BE2C (cell line): ENCODE measurements at regions not wholly inside any gene's neighbourhood (a gene's known extent, or its start where the extent isn't known, plus 50 kb on each side); places are given as distances from the start of the nearest gene placed in this dataset.

ENCODE experiments used
- DNase-seq: peaks from one replicate; pipeline ENCODE4 v3.0.0-alpha.2; 2020
- H3K27me3 ChIP-seq: fragments of 250-450 bp; sonication (Bioruptor Pico); 2 replicates; pipeline ENCODE4 v1.5.1; 2020; ENCODE audit warnings: mild to moderate bottlenecking
- H3K36me3 ChIP-seq: fragments of 250-450 bp; sonication (Bioruptor Pico); 2 replicates; pipeline ENCODE4 v1.5.1; 2020; ENCODE audit warnings: mild to moderate bottlenecking
- H3K4me1 ChIP-seq: fragments of 250-450 bp; sonication (Bioruptor Pico); 2 replicates; pipeline ENCODE4 v1.5.1; 2020
- H3K4me3 ChIP-seq: 2 replicates; pipeline ENCODE4 v1.5.1; 2011; ENCODE audit warnings: low read depth, low read length
- H3K9me3 ChIP-seq: fragments of 250-450 bp; sonication (Bioruptor Pico); 2 replicates; pipeline ENCODE4 v1.5.1; 2020
- TF ChIP-seq, protein P1 (sequence below): IDR thresholded peaks from 2 replicates; pipeline ENCODE4 v1.5.1; 2012; ENCODE audit warnings: mild to moderate bottlenecking, low read depth, low read length

GRCh38 chr14:97946641-97947040, 1149.5 kb downstream of the VRK1 start:
- H3K27me3 ChIP-seq: no peaks in the 10 kb centered on the region
- no peak for DNase-seq
- no peaks in the 10 kb centered on the region for H3K36me3 ChIP-seq
- H3K4me3 ChIP-seq: no peak overlapping the region
- no peaks in the 10 kb centered on the region for H3K9me3 ChIP-seq
- TF ChIP-seq, protein P1, sequence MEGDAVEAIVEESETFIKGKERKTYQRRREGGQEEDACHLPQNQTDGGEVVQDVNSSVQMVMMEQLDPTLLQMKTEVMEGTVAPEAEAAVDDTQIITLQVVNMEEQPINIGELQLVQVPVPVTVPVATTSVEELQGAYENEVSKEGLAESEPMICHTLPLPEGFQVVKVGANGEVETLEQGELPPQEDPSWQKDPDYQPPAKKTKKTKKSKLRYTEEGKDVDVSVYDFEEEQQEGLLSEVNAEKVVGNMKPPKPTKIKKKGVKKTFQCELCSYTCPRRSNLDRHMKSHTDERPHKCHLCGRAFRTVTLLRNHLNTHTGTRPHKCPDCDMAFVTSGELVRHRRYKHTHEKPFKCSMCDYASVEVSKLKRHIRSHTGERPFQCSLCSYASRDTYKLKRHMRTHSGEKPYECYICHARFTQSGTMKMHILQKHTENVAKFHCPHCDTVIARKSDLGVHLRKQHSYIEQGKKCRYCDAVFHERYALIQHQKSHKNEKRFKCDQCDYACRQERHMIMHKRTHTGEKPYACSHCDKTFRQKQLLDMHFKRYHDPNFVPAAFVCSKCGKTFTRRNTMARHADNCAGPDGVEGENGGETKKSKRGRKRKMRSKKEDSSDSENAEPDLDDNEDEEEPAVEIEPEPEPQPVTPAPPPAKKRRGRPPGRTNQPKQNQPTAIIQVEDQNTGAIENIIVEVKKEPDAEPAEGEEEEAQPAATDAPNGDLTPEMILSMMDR: no peak
- no peaks in the 10 kb centered on the region for H3K4me1 ChIP-seq

DNA sequence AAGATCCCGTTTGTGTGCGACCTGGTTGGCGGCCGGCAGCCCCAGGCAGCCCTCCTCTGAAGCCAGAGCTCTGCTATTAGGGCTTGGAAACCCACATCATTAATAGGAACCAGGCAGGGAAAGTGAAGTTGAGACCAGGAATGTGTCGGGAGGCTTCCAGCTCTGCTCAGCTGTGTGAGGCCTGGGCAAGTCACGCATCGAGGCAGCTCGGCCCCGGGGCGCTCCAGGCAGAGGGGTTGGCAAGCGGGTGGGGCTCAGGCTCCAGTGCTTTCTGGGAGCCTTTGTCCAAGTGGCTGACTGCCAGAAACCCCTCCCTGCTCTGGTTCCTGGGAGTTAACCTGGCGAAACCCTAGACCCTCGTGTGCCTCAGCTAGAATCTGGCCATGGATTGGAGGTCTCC, 1151.7 kb downstream of the VRK1 start:
- no peaks in the 10 kb centered on the region for H3K36me3 ChIP-seq
- TF ChIP-seq, protein P1: no peak
- H3K4me1 ChIP-seq: no peaks in the 10 kb centered on the region
- H3K4me3 ChIP-seq: no peak overlapping the region
- DNase-seq: no peak
- no peaks in the 10 kb centered on the region for H3K9me3 ChIP-seq
- no peaks in the 10 kb centered on the region for H3K27me3 ChIP-seq

DNA sequence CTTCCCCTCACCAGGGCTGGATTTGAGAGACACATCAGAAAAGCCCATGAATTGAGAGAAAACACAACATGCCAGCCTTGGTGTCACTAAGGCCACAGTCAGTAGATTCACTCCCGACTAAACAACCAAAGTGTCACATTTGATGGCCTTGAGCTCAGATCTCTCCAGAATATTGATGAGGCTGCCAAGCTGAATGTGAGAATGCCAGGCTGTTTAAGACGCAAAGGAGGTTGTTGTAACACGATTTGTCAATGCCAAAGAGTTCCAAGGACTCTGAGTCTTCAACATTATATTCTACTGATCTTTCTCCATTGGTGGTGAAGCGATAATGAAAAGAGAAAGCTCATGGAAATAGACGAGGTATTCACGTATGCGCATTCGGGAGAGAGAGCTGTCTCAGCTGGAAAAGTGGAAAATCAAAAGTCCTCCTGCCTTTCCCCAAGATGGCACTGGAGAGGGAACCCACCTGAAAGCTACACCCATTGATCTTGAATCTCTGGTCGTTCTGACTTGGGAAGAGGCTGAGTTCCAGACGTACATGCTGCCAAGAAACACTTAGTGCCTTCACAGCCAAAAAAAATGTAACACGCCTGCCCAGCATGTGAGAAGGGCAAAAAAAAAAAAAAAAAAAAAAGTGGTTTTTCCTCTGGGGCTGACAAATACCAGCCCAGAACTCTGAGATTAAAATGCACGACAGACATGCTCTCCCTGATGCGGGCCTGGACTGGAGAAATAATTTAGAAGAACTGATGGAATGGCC, 1159.6 kb downstream of the VRK1 start:
- TF ChIP-seq, protein P1: no peak
- Histone ChIP-seq H3K27me3 (no peaks in the 10 kb centered on the region), H3K36me3 (no peaks in the 10 kb centered on the region), H3K9me3 (no peaks in the 10 kb centered on the region), H3K4me1 (no peaks in the 10 kb centered on the region), H3K4me3 (no peak overlapping the region)
- no peak for DNase-seq

DNA sequence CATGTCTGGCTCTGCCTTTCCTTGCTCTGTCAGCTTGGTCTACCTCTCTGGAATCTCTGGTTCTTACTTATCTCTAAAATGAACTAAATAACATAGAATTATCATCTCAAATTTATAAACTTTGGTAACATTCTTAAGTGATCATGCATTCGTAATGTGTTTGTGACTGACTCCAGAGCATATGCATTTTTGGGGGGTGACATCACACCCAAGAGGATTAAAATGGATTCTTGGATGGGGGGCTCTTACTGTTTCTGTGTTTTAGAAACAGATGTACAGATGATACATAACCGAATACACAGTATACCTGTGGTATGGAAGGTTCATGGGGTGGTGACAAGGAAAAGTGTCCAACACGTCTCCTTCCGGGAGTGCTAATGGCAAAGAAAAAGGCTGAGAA, 1162.1 kb downstream of the VRK1 start:
- H3K9me3 ChIP-seq: no peaks in the 10 kb centered on the region
- DNase-seq: no peak
- H3K4me1 ChIP-seq: no peaks in the 10 kb centered on the region
- H3K27me3 ChIP-seq: no peaks in the 10 kb centered on the region
- H3K36me3 ChIP-seq: no peaks in the 10 kb centered on the region
- H3K4me3 ChIP-seq: no peak overlapping the region
- TF ChIP-seq, protein P1: no peak

GRCh38 chr14:97960436-97960835, 1163.3 kb downstream of the VRK1 start:
- TF ChIP-seq, protein P1: no peak
- DNase-seq: no peak

GRCh38 chr14:97970222-97970621, 1173.0 kb downstream of the VRK1 start:
- Histone ChIP-seq H3K4me3 (no peak overlapping the region), H3K36me3 (no peaks in the 10 kb centered on the region), H3K9me3 (no peaks in the 10 kb centered on the region), H3K27me3 (no peaks in the 10 kb centered on the region), H3K4me1 (no peaks in the 10 kb centered on the region)
- no peak for DNase-seq
- TF ChIP-seq, protein P1: no peak

More at GRCh38 chr14:97960436-97960835, 1163.3 kb downstream of the VRK1 start:
- no peaks in the 10 kb centered on the region for H3K27me3 ChIP-seq
- H3K4me1 ChIP-seq: no peaks in the 10 kb centered on the region
- no peak overlapping the region for H3K4me3 ChIP-seq
- no peaks in the 10 kb centered on the region for H3K36me3 ChIP-seq
- no peaks in the 10 kb centered on the region for H3K9me3 ChIP-seq
